ENCODE measurements at regions not wholly inside any gene's neighbourhood (a gene's known extent, or its start where the extent isn't known, plus 50 kb on each side); places are given as distances from the start of the nearest gene placed in this dataset.

DNA sequence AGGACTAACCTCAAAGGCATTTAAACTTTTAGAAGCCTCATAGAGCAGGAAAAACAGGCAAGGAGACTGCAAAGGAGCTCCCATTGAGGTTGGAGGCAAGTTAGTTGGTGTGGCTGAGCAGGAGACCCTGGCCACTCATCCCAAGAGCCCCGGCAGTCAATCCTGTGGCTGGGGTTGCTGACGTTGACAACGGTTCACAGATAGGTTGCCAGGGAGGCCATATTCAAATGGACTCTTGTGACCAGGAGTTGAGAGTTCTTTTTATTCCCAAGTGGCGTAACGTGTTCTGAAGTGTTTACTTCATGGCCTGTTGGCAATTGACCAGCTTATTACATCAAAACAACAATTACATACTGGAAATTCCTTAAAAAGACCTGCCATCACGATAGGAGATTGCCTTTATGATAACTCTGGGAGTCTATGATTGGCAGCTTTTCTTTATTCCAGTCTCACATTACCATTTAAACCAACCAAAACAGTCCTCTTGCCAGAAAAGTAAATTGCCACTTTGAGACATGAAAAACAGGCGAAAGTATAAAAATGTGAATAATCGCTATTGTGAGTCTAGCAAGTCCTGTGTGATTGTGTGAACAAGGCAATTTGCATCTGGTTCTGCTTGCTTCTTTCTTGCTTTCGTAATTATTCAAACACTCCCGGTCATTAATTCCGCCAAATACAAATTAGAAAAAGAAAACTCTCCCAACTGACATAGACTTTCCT is 394.9 kb downstream of the MED10 start:
- no peak for DNase-seq

DNA sequence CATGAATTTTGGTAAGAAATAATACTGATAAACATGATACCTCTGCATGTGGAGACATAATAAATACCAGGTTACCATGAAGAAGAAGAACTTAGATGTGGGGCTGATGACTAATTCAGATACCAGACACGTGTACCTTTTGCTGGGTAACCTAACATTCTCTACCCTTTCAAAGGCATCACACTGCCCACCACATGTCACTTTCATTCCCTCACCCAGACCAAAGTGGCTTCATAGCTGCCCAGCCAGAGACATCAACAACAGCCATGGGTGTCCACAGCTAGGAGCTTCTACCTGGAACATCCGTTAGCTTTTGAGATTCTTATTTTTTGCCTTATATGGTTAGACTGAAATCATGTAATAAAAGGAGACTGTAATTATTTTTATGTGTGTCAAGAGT is 396.8 kb downstream of the MED10 start:
- DNase-seq = no peak

DNA sequence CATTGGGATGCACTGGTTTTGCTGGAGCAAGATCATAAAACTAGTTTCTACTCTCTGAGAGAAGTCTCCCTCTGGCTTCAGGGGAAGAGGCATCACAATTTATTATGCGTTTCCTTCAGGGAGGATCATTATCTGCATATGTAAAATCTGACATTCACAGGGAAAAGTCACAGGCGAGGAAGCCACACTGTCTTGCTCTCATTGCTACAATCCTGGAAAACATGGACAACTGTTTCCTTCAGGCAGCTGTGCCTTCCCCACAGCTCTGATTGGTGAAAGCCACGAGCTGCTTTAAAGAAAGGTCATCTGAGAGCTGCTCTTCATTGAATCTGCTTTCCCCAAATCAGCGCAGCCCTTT is 397.8 kb downstream of the MED10 start:
- no peak for DNase-seq

DNA sequence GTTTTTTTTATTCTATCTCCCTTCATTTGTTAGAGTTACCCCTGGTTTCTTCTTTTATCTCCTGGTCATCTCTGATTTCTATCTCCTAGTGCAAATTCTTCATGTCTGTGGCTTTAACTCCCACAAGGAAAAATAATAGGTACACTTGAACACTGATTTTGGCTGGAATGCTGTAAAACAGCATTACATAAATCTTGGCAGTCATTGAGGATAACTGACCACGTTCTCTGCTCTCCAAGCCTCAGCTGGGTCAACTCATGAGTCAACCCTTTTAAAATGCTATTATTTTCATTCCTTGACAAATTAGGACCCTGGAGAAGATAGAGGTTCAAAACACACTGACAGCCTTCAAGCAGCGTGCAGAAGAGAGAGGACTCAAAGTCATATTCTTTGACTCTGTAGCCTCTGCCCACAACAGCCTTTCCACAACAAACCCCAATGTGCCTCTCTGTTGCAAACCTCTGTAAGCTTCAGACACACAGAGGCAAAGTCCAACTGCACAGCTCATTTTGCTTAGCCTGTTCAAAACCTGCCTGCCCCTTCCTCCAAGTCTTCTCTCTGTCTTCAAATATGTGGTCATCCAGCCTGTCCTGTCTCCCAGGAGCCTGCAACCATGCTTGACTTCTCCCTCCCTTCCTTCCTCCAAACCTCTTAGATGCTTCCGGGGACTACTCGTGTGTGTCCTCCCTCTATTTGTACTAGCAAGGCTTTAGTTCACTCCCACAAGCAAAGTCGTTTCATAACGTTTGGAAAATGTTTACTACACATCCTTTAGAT is 398.4 kb downstream of the MED10 start:
- no peak for DNase-seq

DNA sequence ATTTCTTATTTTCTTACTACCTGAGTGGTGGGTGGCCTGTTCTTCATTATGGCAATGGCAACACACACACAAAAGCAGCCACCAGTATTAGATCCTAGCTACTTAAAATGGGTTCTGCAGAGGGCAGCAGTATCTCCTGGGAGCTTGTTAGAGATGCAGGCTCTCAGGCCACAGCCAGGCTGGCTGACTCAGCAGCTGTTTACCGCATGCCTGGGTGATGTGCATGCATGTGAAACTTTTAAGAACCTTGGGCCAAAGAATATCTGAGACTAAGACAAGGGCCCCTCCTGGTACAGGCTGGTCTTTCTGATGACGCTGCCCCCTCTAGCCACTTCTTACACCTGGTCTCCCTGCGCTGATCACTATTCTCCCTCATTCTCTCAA is 399.0 kb downstream of the MED10 start:
- DNase-seq = no peak

DNA sequence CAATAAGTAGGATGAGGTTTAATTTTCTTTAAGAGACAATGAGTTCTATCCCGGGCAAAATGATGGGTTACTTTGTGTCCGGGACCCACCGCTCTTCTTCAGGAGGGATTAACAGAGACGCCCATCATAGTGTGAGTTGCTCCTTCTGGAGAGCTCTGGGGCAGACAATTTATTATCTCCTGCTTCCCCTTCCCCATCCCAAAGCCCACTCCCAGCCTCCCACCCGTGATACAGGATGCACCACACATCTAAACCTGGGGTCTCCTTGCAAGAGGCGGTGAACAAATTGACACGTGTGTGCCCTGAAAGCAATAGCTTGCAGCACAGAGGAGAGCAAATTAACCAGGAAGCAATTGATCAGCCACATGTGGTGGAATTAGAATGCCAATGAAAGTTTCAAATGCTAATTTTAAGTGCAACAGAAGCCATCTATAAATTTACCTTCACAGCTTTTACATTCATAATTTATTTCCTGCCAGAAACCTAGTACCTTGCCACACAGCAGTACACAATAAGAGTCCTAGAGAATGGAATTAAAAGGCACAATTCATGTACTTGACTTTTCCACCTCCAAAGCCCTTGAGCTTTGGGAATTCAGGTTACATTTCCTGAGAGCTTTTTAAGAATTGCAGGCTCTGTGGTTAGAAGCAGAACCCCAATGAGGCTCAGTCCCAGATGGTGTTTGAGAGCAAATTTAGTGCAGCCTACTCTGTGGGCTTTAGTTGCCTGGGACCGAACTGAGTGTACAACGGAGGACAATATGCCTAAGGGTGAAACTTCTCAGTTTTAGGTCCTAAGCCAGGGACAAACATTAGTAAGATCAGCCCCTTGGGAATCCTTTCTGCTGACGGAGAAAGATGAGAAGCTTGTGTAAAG is 399.6 kb downstream of the MED10 start:
- no peak for DNase-seq

DNA sequence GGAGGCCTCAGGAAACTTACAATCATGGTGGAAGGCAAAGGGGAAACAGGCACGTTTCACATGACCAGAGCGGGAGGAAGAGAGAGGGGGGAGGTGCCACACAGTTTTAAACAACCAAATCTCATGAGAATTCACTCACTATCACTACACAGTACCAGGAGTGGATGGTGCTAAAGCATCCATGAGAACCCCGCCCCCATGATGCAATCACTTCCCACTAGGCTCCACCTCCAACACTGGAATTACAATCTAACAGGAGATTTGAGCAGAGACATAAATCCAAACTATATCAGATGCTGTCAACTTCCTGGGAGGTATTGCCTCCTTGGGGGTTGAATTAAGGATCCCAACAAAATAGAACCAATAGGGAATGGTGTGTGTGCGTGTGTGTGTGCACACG is 407.1 kb downstream of the MED10 start:
- no peak for DNase-seq

DNA sequence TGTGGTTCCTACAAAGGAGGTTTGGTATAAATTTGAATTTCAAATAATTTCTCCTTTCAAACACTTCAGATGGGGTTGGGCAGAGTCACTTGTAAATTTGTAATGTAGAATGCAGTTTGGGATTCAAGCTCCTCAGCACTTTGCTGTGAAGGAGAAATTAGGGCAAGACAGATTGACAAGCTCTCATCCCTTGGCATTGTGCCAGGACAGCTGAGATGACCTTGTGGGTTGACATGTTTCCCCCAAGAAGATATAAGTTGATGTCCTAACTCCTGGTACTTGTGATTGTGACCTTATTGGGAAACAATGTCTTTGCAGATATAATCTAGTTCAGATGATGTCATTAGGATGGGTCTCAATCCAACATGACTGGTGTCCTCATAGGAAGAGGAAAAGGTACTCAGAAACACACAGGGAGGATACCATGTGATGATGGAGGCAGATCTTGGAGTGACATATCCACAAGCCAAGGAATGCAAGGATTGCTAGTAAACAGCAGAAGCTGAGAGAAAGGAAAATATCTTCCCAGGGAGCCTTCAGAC is 408.3 kb downstream of the MED10 start:
- no peak for DNase-seq

DNA sequence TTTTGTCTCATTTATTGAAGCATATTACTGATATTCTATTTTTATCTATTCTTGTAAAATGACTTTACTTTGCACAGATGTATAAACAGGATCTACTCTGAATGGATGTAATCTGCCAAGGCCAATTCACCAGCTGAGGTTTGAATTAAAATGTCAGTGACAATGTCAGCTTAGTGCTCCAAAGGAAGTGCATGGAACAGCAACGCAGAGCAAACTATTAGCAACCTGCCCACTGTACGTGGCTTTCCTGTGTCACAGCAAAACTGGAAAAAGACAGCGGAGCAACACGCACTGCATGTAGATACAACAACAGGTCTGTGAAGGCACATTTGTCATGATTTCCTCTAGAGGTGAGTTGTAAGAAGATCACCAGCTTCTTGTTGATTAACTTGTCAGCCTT is 409.4 kb downstream of the MED10 start:
- no peak for DNase-seq

DNA sequence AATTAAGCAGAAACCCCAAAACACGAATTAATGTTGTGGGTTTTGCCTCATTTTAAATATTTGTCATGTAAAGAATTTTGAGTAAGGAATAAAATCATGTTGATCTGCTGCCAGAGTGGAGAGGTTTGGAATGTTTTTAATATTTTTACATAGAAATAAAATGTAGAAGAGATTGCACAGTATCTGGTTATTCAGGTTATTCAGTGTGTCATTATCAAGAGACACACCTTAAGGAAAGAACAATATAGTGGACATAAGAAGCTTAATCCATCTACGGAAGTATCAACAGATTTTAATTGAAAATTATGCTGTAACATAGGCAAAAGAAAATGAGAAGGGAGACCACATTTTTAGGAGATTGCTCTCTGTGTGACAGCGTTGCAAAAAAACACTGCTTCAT is 410.4 kb downstream of the MED10 start:
- no peak for DNase-seq

DNA sequence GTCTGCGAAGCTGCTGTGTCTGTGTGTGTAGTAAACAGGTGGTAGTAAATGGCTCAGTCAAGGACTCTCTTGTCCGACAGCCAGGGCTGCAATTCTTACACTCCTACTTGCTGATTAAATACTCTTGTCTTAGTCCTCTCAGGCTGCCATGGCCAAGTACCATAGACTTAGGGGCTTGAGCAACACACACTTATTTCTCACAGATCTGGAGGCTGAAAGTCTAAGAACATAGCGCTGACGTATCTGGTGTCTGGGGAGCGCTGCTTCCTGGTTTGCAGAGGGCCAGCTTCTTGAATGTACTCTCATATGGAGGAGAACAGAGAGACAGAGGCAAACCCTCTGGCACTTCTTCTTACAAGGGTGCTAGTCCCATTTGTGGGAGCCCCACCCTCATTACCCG is 411.0 kb downstream of the MED10 start:
- no peak for DNase-seq

DNA sequence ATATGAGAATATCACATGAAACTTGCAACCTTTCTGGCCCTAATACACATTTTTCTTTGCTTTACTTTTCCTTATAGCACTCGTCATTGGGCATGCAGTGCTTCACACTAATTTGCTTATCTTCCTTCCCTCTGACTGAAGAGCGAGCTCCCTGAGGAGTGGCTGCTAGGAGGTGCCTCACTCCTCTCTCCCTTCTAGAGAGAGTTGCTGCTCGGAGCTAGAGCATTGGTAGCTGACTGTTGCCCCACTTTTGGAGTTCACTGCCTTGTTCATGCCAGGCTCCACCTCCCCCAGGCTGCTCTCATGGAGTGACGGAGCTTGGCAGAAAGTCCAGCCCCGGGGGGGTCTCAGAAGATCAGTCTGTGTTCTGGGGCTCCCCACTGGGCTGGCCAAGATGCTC is 413.2 kb downstream of the MED10 start:
- no peak for DNase-seq

DNA sequence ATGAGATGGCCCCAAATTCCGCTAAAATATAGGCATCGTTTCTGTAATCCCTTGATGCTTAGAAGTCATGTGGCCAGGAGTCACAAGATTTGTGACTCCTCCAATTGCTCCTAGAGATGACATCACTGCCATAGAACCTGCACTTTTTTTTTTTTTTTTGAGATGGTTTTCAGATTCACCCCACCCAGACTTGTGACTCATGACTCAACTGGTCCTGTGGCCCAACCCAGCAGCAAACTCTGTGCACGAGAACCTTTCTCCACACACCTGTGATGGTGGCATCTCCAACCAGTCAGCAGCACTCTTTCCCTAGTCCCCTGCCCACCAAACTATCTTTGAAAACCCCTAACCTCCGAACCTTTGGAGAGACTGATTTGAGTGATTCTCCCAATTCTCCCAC is 414.0 kb downstream of the MED10 start:
- no peak for DNase-seq

DNA sequence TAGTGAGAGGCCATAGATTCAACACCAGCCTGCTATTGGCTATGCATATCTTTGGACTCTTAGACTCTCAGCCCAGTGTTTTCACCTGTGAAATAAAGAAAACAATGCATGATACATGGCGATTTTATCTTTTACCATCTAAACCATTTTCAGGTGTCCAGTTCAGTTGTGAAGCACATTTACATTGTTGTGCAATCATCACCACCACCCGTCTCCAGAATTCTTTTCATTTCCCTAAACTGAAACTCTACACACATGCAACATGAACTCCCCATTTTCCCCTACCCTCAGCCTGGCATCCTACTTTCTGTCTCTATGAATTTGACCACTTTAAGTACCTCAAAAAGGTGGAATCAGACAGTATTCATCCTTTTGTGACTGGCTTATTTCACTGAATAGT is 420.6 kb downstream of the MED10 start:
- DNase-seq = no peak

DNA sequence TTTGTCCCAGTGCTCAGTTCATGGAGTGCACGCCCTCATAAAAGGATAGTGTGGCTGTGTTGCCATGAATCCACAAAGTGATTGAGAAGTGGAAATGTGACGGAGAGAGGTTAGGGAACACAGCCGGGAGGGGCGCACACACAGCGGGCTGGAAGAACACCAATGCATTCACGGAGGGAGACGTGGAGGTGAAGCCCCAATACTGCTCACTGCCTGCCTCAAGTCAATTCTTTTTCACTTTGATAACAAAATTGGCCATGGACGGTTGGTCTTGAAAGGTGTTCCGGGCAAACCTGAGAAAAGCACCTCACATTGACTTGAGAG is 424.1 kb downstream of the MED10 start:
- no peak for DNase-seq

DNA sequence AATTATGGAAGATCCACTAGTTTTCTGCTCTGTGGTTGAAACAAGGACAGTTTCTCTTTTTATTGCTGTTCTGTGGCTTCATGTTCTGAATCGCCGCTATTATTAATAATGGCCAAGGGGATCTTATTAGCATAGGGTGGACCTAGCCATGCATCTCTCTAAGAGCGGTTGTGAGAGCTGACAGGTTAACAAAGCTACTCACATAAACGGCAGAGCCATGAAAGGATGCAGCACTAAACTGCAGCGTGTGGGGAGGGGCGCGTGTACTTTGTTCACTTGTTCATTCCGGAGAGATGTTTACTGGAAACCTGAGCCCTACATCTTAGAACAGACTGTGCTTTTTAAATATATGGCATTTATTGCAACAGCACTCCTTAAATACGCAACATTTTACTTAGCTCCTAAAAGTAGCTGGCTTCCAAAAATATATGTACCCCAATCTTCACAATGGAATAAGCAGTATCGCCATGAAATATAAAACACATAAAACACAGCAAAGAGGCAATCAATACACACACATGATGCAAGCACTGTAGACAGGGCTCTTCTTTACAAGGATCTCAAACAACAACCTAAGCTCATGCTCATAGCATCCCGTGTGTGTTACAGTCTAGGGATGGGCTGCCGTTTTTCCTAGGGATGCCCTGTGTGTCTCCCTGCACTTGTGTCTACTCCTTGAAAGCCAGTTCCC is 424.6 kb downstream of the MED10 start:
- no peak for DNase-seq

DNA sequence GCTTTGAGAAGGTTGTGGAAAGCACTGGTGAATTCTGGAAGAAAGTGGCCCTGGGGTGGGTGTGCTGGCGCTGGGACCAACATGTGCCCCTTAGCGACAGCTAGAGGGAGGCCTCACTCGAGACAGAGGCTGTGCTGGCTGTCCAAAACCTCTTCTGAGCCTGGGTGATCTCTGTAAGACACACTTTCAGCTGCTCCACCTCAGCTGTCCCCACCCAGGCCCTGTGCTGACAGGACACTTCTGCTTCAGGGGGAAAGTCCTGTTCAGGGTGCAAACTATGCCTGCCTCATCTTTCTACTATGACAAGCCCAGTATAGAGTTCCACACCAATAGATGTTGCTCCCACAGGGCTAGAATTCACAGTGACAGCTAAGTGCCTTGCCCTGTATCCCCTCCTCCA is 426.4 kb downstream of the MED10 start:
- no peak for DNase-seq

DNA sequence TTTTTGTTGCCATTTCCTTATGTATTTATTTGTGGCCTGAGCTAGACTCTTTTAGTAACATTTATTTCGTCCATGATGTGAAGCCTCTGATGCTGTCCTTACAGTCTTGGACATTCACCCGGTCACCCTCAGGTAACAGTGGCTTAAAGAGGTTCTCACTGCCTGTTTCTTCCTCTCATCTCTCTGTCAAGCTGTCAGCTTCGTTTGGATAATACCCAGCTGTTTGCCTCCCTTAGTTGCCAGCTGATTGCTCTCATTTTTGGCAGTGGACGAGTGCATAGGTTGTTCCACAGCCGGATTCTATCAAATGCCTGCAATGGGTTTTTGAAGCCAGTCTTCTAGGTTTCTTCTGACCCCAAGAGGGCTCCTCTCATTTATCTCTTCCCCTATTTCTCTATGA is 427.7 kb downstream of the MED10 start:
- no peak for DNase-seq

DNA sequence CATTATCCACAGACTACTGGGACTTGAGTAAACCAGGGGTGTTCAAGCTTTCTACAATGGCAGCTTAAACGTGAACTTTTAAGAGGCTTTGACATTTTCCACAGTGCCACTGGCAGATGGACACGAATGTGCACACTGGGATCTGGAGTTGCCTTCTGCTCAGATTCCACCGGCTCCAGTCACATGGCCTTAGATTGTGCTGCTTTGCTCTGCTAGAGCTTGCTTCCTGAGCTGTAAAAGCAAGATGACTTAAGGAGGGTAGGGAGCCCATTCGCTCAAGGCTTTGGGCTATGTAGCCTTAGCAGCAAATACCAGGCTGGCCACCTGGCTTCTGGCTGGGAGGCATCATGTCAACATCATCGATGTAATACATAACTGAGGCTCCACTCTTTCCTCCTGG is 436.9 kb downstream of the MED10 start:
- no peak for DNase-seq

DNA sequence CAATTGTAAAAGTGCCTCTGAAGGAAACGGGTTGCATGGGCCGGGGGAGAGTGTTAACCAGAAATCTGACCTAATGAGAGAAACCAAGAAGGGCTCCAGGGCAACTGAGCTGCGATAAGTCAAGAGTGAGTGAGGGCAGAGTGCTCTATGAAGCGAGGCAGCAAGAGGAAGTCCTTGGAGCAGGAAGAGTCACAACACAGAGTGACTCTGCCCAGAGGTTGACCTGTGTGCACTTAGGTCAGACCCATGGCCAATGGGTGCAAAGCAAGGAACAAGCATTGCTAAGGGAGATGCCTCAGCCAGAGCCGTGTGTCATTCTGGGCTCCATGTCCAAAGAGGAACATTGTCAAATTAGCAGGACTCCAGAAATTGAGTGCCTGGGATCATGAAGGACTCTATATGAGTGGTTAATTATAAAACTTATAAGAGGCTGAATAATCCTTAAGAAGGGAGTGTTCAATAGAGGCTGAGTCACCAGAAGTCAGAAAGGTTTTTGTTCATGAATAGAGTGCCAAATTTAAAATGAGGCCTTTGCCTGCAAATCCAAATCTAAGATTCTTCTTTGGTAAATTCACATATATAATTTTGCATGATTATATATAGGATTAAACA is 438.5 kb downstream of the MED10 start:
- no peak for DNase-seq

DNA sequence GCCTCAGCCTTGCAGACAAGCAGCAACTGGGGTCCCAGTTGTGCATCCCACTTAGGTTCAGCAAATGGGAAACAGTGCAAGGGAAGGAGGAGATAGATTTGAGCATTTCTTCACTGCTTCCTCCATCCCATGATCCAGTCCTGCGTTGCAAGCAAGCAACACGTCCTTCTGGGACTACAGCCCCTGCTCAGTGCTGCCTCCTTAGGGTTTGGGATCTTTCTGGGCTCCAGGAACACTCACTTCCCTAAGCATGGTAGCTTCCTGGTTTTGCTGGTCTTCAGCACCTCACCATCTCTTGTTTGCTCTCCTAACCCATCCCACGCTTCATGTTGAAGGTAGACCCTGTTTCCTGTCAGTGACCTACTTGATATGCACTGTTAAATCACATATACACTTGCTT is 444.7 kb downstream of the MED10 start:
- DNase-seq = no peak

DNA sequence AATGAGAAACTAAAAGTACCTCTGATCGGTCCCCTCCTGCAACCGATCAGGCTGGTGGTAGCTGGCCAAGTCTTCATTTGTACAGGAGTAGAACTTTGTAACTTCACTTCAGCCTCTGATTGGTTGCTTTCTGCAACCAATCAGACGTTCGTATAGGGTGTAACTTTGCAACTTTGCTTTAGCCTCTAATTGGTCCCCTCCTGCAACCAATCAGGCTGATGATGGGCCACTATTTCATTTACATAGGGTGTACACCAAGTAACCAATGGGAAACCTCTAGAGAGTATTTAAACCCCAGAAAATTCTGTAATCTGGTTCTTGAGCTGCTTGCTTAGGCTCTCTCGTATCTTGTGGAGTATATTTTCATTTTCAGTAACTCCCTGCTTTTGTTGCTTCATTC is 445.5 kb downstream of the MED10 start:
- no peak for DNase-seq

DNA sequence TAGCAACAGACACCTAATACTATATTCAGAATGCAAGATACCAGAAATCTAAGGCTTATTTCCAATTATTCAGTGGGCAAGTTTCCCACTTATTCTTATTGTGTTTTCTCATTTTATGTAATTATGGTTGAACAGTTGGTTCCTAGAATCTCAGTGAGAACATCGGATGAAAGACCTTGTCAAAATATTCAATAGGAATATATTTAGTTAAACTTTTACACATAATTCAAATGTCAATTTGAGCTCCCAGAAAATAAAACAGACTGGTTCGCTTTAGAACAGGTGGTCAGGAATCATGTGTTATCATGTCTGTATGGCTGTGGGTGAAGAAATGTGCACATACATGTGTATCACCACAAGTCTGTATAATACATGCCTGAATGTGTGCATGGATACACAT is 447.8 kb downstream of the MED10 start:
- DNase-seq = no peak
